ENCODE measurements at regions not wholly inside any gene's neighbourhood (a gene's known extent, or its start where the extent isn't known, plus 50 kb on each side); places are given as distances from the start of the nearest gene placed in this dataset.

DNA sequence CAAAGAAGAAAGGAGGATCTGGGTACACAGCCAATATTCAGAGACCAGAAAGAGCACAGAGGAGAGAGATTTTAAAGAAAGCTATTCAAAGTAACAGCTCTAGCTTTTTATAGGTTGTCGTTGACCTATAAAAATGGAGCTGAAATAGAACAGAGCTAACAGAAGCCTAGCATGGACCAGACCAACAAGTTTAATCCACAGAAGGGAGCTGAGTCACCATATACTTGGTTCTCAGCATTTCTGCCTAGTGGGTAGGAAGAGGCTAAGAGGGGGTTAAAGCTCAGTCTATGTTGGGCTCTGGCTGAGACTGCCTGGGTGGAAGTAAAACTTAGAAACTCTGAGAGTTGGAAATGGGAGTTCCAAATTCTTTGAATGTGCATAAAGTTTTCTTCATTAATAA, 678.0 kb upstream of the CDH2 start:
- TF ChIP-seq, protein P1, sequence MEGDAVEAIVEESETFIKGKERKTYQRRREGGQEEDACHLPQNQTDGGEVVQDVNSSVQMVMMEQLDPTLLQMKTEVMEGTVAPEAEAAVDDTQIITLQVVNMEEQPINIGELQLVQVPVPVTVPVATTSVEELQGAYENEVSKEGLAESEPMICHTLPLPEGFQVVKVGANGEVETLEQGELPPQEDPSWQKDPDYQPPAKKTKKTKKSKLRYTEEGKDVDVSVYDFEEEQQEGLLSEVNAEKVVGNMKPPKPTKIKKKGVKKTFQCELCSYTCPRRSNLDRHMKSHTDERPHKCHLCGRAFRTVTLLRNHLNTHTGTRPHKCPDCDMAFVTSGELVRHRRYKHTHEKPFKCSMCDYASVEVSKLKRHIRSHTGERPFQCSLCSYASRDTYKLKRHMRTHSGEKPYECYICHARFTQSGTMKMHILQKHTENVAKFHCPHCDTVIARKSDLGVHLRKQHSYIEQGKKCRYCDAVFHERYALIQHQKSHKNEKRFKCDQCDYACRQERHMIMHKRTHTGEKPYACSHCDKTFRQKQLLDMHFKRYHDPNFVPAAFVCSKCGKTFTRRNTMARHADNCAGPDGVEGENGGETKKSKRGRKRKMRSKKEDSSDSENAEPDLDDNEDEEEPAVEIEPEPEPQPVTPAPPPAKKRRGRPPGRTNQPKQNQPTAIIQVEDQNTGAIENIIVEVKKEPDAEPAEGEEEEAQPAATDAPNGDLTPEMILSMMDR (IDR thresholded peaks at IDR 0.05): no peak
- TF ChIP-seq POLR2AphosphoS5 (IDR thresholded peaks at IDR 0.05; ENCODE audit: low read depth, low read length) (no peak), TCF7L2 (IDR thresholded peaks at IDR 0.05; ENCODE audit: low read depth, low read length) (no peak)

Data from Panc1 (cell line).